ENCODE measurements at regions not wholly inside any gene's neighbourhood (a gene's known extent, or its start where the extent isn't known, plus 50 kb on each side); places are given as distances from the start of the nearest gene placed in this dataset.

- WGBS = 92% methylated on average over 5 of the region's 5 CpGs
- no peak overlapping the region for H3K27ac ChIP-seq (ENCODE audit: low read depth, low read length)
Observed at GRCh38 chr17:33474789-33475188, 181.7 kb upstream of the ASIC2 start.

GRCh38 chr17:33475594-33475993 lies 182.5 kb upstream of the ASIC2 start:
- WGBS = 66% methylated on average over 7 of the region's 7 CpGs
- no peaks in the 10 kb centered on the region for H3K9me3 ChIP-seq (ENCODE audit: insufficient read depth, low read depth, low read length)
- no peaks in the 10 kb centered on the region for H3K27me3 ChIP-seq (ENCODE audit: insufficient read depth, low read length)
- H3K4me1 ChIP-seq (ENCODE audit: insufficient read depth, low read length) = no peaks in the 10 kb centered on the region; the same call in 1 of the 2 replicates
- H3K27ac ChIP-seq (ENCODE audit: low read depth, low read length) = no peak overlapping the region
- no peak overlapping the region for H3K9ac ChIP-seq (ENCODE audit: low read depth, low read length)
- H3K36me3 ChIP-seq (ENCODE audit: insufficient read depth, low read length) = no peaks in the 10 kb centered on the region
- H3K4me3 ChIP-seq (ENCODE audit: low read length) = no peak overlapping the region

More at GRCh38 chr17:33474789-33475188, 181.7 kb upstream of the ASIC2 start:
- Histone ChIP-seq H3K4me1 (ENCODE audit: insufficient read depth, low read length) (no peaks in the 10 kb centered on the region; the same call in 1 of the 2 replicates), H3K9ac (ENCODE audit: low read depth, low read length) (no peak overlapping the region), H3K4me3 (ENCODE audit: low read length) (no peak overlapping the region), H3K36me3 (ENCODE audit: insufficient read depth, low read length) (no peaks in the 10 kb centered on the region), H3K27me3 (ENCODE audit: insufficient read depth, low read length) (no peaks in the 10 kb centered on the region), H3K9me3 (ENCODE audit: insufficient read depth, low read depth, low read length) (no peaks in the 10 kb centered on the region)

GRCh38 chr17:33481652-33482051 lies 188.6 kb upstream of the ASIC2 start:
- H3K9ac ChIP-seq (ENCODE audit: low read depth, low read length) = no peak overlapping the region
- H3K4me1 ChIP-seq (ENCODE audit: insufficient read depth, low read length) = no peaks in the 10 kb centered on the region
- no peak overlapping the region for H3K4me3 ChIP-seq (ENCODE audit: low read length)
- H3K27me3 ChIP-seq (ENCODE audit: insufficient read depth, low read length) = no peaks in the 10 kb centered on the region
- no peaks in the 10 kb centered on the region for H3K9me3 ChIP-seq (ENCODE audit: insufficient read depth, low read depth, low read length)
- H3K27ac ChIP-seq (ENCODE audit: low read depth, low read length) = no peak overlapping the region
- no peaks in the 10 kb centered on the region for H3K36me3 ChIP-seq (ENCODE audit: insufficient read depth, low read length)
- WGBS = 94% methylated on average over 4 of the region's 4 CpGs

GRCh38 chr17:33482636-33483035 lies 189.5 kb upstream of the ASIC2 start:
- 89% methylated on average over 4 of the region's 4 CpGs for WGBS
- Histone ChIP-seq H3K4me1 (ENCODE audit: insufficient read depth, low read length) (no peaks in the 10 kb centered on the region), H3K9ac (ENCODE audit: low read depth, low read length) (no peak overlapping the region), H3K27me3 (ENCODE audit: insufficient read depth, low read length) (no peaks in the 10 kb centered on the region), H3K36me3 (ENCODE audit: insufficient read depth, low read length) (no peaks in the 10 kb centered on the region), H3K27ac (ENCODE audit: low read depth, low read length) (no peak overlapping the region), H3K9me3 (ENCODE audit: insufficient read depth, low read depth, low read length) (no peaks in the 10 kb centered on the region), H3K4me3 (ENCODE audit: low read length) (no peak overlapping the region)

GRCh38 chr17:33484559-33484958 lies 191.5 kb upstream of the ASIC2 start:
- H3K27ac ChIP-seq (ENCODE audit: low read depth, low read length) = no peak overlapping the region
- H3K36me3 ChIP-seq (ENCODE audit: insufficient read depth, low read length) = no peaks in the 10 kb centered on the region
- WGBS = 97% methylated on average over 2 of the region's 2 CpGs
- H3K9ac ChIP-seq (ENCODE audit: low read depth, low read length) = no peak overlapping the region
- no peak overlapping the region for H3K4me3 ChIP-seq (ENCODE audit: low read length)
- H3K27me3 ChIP-seq (ENCODE audit: insufficient read depth, low read length) = no peaks in the 10 kb centered on the region
- H3K4me1 ChIP-seq (ENCODE audit: insufficient read depth, low read length) = no peaks in the 10 kb centered on the region
- no peaks in the 10 kb centered on the region for H3K9me3 ChIP-seq (ENCODE audit: insufficient read depth, low read depth, low read length)

GRCh38 chr17:33486135-33486885 lies 193.2 kb upstream of the ASIC2 start:
- no peaks in the 10 kb centered on the region for H3K9me3 ChIP-seq (ENCODE audit: insufficient read depth, low read depth, low read length)
- no peak overlapping the region for H3K4me3 ChIP-seq (ENCODE audit: low read length)
- H3K27ac ChIP-seq (ENCODE audit: low read depth, low read length) = no peak overlapping the region
- 88% methylated on average over 5 of the region's 5 CpGs for WGBS
- no peaks in the 10 kb centered on the region for H3K4me1 ChIP-seq (ENCODE audit: insufficient read depth, low read length)
- H3K9ac ChIP-seq (ENCODE audit: low read depth, low read length) = no peak overlapping the region
- H3K27me3 ChIP-seq (ENCODE audit: insufficient read depth, low read length) = no peaks in the 10 kb centered on the region
- no peaks in the 10 kb centered on the region for H3K36me3 ChIP-seq (ENCODE audit: insufficient read depth, low read length)

- whole genome bisulfite sequencing = 91% methylated on average over 4 of the region's 4 CpGs
- H3K9ac ChIP-seq (ENCODE audit: low read depth, low read length) = no peak overlapping the region
- H3K4me3 ChIP-seq (ENCODE audit: low read length) = no peak overlapping the region
- H3K9me3 ChIP-seq (ENCODE audit: insufficient read depth, low read depth, low read length) = no peaks in the 10 kb centered on the region
- no peak overlapping the region for H3K27ac ChIP-seq (ENCODE audit: low read depth, low read length)
- no peaks in the 10 kb centered on the region for H3K36me3 ChIP-seq (ENCODE audit: insufficient read depth, low read length)
- H3K4me1 ChIP-seq (ENCODE audit: insufficient read depth, low read length) = no peaks in the 10 kb centered on the region
- H3K27me3 ChIP-seq (ENCODE audit: insufficient read depth, low read length) = no peaks in the 10 kb centered on the region
Observed at GRCh38 chr17:33487187-33487879, 194.2 kb upstream of the ASIC2 start.

GRCh38 chr17:33491871-33492481 lies 198.9 kb upstream of the ASIC2 start:
- no peaks in the 10 kb centered on the region for H3K36me3 ChIP-seq (ENCODE audit: insufficient read depth, low read length)
- H3K9me3 ChIP-seq (ENCODE audit: insufficient read depth, low read depth, low read length) = no peaks in the 10 kb centered on the region
- no peaks in the 10 kb centered on the region for H3K27me3 ChIP-seq (ENCODE audit: insufficient read depth, low read length)
- WGBS = 85% methylated on average over 9 of the region's 9 CpGs
- no peak overlapping the region for H3K4me3 ChIP-seq (ENCODE audit: low read length)
- no peak overlapping the region for H3K27ac ChIP-seq (ENCODE audit: low read depth, low read length)
- no peak overlapping the region for H3K9ac ChIP-seq (ENCODE audit: low read depth, low read length)
- no peaks in the 10 kb centered on the region for H3K4me1 ChIP-seq (ENCODE audit: insufficient read depth, low read length)

- no peak overlapping the region for H3K27ac ChIP-seq (ENCODE audit: low read depth, low read length)
- WGBS = 91% methylated on average over 3 of the region's 3 CpGs
- H3K4me3 ChIP-seq (ENCODE audit: low read length) = no peak overlapping the region
- H3K27me3 ChIP-seq (ENCODE audit: insufficient read depth, low read length) = no peaks in the 10 kb centered on the region
- H3K9me3 ChIP-seq (ENCODE audit: insufficient read depth, low read depth, low read length) = no peaks in the 10 kb centered on the region
- H3K36me3 ChIP-seq (ENCODE audit: insufficient read depth, low read length) = no peaks in the 10 kb centered on the region
- no peak overlapping the region for H3K9ac ChIP-seq (ENCODE audit: low read depth, low read length)
- H3K4me1 ChIP-seq (ENCODE audit: insufficient read depth, low read length) = no peaks in the 10 kb centered on the region
Observed at GRCh38 chr17:33492731-33493265, 199.7 kb upstream of the ASIC2 start.

GRCh38 chr17:33493566-33493965 lies 200.5 kb upstream of the ASIC2 start:
- no peak overlapping the region for H3K9ac ChIP-seq (ENCODE audit: low read depth, low read length)
- H3K36me3 ChIP-seq (ENCODE audit: insufficient read depth, low read length) = no peaks in the 10 kb centered on the region
- no peaks in the 10 kb centered on the region for H3K9me3 ChIP-seq (ENCODE audit: insufficient read depth, low read depth, low read length)
- no peak overlapping the region for H3K4me3 ChIP-seq (ENCODE audit: low read length)
- no peaks in the 10 kb centered on the region for H3K27me3 ChIP-seq (ENCODE audit: insufficient read depth, low read length)
- H3K27ac ChIP-seq (ENCODE audit: low read depth, low read length) = no peak overlapping the region
- 91% methylated on average over 5 of the region's 5 CpGs for WGBS
- no peaks in the 10 kb centered on the region for H3K4me1 ChIP-seq (ENCODE audit: insufficient read depth, low read length)

- H3K4me1 ChIP-seq (ENCODE audit: insufficient read depth, low read length) = no peaks in the 10 kb centered on the region
- no peak overlapping the region for H3K4me3 ChIP-seq (ENCODE audit: low read length)
- H3K27me3 ChIP-seq (ENCODE audit: insufficient read depth, low read length) = no peaks in the 10 kb centered on the region
- WGBS = 94% methylated on average over 4 of the region's 4 CpGs
- no peaks in the 10 kb centered on the region for H3K9me3 ChIP-seq (ENCODE audit: insufficient read depth, low read depth, low read length)
- no peaks in the 10 kb centered on the region for H3K36me3 ChIP-seq (ENCODE audit: insufficient read depth, low read length)
- no peak overlapping the region for H3K27ac ChIP-seq (ENCODE audit: low read depth, low read length)
- H3K9ac ChIP-seq (ENCODE audit: low read depth, low read length) = no peak overlapping the region
Observed at GRCh38 chr17:33494151-33494550, 201.1 kb upstream of the ASIC2 start.
